ENCODE measurements at regions not wholly inside any gene's neighbourhood (a gene's known extent, or its start where the extent isn't known, plus 50 kb on each side); places are given as distances from the start of the nearest gene placed in this dataset.

DNA sequence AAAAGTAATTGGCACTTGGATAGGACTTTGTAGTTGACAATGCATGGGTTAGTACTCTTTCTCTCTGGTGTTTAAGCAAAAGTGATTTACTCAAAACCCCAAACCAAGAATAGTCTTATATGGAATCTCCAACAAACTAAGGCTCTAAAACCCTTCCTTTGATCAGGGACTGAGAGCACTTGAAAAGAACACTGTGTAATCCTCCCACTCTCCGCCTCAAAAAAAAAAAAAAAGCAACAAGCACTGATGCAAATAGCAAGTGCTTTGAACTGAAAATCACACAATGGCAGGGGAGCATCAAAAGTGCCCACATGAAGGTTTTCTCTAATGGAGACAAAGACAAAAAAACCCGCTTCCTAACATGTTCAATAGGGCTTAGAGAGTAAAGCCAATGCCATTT, 467.9 kb upstream of the AUTS2 start:
- DNase-seq = no peak

DNA sequence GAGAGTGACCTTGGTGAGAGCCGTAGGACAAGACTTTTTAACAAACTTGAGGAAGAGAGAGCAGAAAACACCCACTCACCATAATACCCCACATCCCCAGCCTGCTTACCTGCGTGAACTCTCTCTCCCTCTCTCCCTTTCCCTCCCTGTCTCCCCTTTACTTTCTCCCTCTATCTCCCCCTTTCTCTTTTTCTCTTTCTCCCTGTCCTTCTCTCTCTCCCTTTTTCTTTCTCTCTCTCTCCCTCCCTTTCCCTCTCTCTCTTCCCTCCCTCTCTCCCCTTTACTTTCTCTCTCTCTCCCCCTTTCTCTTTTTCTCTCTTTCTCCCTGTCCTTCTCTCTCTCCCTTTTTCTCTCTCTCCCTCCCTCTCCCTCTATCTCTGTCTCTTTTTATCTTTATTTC, 464.0 kb upstream of the AUTS2 start:
- no peak for DNase-seq

DNA sequence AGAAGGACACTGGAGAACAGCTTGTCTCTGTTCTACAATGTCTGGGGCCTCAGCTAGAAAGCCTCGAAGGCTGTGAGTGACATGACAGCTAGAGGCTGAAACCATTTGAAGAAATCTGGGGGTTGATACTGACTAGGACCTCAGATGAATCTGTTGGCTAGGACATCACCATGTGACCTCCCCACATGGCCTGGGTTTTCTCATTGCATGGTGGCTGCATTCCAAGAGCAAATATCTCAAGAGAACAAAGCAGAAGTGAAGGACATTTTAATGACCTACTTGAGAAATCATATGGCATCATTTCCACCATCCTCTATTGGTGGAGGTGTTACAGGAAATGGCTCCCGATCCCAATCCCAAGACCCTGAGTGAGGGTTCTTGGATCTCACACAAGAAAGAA, 450.6 kb upstream of the AUTS2 start:
- peak; percentile 7 for DNase-seq

DNA sequence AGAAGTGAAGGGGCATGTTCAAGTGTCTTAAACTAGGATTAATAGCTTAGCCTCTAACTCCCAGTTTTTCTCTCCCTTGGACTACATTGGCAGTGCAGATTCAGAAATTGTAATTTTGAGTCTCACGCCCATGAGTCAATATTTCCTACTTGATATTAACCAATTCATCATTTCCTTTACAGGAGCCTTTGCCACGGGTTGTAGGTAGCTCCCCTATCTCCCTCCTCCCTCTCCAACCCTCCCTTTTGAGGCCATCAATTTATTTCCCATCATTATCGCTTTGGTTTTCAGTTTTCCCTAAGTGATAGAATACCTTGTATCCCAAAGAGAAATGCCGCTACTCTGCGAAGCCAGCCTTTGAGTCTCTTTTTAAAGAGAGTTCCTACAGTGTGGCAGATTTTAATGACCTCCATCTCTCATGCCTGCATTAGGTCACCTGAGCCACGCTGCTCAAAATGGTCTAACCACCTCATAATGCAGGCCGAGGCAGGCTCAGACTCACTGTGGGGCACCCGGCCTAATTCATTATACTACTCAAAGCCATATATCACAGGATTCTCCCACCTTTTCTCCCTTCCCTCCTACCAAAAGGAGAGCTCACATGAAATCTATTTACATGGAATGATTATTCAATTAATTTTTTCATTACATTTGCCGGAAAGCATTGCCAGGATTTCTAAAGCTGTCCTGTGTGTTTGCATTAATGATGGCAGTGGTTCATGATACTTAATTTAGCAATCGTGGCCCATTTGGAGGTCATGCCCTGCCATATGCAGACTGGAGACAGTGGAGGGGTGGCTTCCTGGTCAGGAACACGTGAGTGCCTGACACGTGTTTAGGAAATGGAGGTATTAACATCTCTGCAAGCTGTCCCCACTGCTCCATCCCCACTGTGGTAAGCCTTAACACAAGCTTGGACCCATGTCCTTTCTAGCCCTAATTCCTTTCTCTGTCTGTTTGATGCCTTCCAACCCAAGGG, 448.2 kb upstream of the AUTS2 start:
- no peak for DNase-seq

DNA sequence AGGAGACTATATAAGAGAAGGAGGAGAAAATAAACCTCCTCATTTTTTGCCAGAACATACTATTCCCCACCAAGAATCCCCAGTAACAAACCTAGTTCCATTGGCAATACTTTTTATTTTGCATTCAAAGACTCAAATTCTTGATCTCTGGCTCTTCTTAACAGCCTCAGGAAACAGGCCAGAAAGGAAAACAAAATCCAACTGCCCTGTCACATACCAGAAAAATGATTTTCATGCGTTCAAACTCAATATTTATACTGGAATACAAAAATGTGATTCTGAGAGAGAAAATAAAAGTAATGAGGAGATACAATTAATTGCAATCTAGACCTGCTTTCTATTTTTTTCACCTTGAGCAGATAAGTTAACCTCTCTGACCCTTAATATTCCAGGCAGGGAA, 435.9 kb upstream of the AUTS2 start:
- DNase-seq = no peak

DNA sequence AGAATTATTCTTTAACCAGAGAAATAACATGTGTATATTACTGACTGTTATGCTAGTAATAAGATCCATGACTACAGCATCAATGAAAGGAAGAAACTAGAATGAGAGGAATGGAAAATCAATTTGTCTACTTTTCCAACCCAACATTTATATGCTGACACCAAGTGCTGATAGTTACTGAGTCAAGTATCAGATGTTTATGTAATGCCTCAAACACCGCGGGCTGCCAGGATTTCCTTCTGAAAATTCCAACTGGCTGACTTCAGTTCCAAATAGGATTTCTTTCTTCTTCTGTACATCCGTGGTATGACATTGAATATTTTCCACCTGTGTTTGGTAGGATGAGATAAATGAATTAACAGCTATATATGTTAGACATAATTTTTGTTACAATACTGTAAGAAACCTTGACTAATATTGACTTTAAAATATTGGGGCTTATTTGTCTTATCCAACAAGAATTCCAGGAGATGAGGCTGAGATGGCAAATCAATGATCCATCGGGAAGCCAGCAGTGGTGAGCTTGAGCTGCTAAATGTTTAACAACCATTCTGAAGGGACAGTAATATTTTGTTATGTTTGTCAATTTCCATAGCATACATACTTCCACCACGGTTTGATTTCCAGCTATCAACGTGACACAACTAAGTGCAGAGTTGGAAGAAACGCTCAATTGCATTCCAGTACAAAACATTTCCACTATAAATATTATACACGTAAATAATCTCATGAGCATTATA, 435.2 kb upstream of the AUTS2 start:
- DNase-seq = no peak

DNA sequence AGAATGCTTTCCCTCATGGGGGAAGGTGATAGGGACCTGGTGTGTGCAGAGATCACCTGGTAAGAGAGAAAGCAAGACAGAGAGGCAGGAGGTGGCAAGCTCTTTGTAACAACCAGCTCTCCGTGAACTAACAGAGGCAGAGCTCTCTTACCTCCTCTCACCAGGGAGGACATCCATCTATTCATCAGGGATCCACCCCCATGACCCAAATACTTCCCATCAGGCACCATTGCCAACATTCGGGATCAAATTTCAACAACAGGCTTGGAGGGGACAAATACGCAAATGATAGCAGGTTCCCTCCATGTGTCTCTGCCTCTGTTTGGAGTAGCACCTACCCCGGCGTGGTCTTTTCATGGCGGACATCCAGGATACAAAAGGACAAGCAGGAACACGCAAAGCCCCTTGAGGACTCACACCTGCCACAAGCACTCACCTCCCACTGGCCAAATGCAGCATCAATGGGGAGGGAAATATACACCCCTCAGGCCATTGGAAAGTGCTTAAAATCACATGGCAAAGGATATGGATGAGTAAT, 431.2 kb upstream of the AUTS2 start:
- DNase-seq = peak; percentile 92

DNA sequence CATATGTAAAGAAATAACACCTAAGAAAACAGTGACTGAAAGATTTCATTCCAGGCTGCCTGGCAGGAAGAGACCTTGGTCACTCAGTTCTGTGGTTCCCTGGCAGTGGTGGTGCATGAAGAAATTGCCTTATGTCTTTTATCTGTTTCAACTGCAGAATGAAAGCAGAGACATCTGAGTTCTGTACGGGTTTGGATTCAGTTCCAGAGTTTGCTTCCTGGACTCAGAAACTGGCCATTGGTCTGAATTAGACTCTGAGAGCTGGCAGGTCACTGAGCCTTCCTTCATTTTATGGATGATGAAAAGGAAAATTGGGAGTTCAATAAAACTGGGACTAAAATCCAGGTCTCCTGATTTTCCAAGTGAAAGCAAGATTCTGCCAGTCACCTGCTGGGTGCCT, 428.9 kb upstream of the AUTS2 start:
- no peak for DNase-seq

DNA sequence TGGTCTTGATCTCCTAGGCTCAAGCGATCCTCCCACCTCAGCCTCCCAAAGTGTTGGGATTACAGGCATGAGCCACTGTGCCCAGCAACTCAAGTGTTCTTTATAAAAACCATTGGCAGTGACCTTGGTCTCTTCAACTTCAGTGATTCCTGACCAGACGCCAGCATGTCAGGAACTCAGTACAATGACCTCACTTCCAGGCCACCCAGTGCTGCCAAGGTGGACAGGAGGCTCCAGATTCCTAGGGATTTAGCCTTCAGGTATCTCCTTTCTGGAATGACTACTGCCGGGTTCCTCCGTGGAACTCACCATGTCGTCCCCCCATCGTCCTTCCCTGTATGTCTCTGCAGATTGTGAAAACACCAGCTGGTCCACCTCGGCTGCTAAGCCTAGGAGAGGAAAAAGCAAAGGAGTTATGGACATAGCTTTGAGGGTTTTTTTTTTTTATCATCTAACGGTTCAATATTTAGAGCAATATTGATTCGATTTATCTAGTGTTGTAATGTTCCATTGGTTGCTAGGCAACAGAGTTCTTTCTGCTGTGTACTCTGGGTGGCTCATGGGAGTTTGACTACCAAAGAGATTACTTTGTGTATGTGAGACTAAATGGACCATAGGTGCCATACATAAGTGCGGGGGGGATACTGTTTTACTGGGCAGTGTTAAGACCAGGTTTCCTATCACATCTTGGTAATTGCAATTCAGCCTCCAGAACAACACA, 425.8 kb upstream of the AUTS2 start:
- DNase-seq = no peak

DNA sequence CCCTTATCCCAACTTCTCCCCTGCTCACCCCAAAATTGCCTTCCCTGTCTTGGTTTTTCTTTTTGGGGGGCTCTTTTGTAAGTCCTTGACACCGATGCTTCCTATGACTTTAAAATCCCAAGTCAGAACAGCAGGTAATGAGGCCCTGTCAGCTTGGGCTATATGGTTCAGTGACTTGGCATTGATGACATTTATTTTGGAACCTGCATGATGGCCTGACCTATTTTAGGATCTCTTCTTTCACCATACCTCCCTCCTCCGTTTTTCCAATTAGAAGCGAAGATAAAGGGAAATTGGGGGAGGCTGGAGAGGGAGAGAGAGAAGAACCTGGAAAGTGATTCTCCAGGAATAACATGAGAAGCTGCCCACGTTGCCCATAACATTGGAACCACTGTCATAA, 424.9 kb upstream of the AUTS2 start:
- peak; percentile 15 for DNase-seq

DNA sequence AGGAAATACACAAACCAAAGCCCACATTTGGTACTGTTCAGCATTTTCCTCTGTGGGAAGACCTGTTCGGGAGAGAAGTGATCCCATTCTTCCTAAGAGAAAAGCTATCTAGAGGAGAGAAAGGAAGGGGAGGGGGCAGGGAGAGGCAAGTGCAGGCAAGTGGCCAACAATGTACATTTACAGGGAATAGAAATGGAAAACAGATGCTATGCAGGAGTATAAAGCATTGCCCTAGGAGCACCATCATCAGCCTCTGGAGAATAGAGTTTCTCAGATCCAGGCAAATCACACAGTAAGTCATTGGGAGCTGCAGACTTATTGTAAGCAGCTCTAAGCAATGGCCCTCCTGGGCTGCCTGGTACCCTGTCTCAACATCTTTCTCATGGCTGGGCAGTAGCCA, 424.4 kb upstream of the AUTS2 start:
- peak; percentile 60 for DNase-seq

DNA sequence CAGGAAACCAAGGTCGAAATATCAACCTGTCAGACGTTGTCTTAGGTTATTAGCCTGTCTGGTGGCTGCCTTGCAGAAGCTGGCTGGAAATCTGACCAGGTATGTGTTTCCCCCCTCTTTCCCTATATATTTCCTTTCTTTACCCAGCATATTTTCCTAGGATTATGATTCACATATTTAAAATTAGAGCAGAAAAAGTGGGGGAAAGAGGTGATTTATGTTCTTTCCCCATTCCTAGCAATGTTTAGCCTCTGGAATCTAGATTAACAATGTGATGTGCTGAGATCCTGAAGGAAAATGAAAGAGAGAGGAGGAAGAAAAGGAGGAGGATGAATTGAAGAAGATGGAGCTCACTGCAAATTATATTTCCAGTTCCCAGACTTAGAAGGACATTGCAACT, 421.4 kb upstream of the AUTS2 start:
- no peak for DNase-seq

DNA sequence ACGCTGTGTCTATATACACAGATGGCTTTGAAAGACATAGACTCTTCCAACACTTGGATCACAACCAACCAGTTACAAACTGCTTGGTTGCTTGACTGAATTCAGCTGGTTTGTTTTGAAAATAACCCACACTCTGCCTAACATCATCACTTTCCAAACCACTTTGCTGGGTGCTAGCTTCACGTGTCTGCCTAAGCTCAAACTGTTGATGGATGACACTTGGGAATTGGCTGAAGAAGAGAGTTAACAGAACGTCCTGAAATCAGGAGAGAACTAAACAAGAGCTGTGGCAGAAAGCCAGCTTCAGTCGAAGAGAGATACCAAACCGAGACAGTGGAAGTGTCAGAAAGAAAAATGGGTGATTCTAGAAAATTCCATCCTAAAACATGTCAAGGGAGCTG, 420.8 kb upstream of the AUTS2 start:
- DNase-seq = no peak

DNA sequence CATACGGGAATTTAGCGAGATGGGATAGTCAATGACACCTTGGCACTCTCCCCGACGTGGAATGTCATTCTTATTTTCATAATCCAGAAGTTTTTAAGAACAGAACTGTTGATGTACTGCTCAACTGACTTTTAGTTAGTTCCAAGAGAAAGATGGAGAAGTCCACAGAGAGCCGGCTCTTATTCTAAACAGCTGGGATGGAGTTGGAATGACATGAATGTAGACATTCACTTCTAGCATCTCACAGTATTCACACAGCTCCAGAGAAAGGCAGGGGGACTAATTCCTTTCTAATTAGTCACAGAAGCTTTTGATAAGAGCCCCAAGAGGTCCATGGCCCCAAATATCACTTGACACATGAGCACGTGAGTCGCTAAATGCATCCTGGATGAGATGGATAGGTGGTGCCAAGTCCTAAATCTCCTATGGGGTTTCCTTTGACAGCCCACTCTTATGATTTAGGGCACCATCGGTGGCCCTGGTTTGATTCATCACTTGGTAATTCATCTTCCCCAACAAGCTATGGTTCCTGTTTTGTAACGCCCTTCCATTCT, 420.3 kb upstream of the AUTS2 start:
- DNase-seq = no peak

DNA sequence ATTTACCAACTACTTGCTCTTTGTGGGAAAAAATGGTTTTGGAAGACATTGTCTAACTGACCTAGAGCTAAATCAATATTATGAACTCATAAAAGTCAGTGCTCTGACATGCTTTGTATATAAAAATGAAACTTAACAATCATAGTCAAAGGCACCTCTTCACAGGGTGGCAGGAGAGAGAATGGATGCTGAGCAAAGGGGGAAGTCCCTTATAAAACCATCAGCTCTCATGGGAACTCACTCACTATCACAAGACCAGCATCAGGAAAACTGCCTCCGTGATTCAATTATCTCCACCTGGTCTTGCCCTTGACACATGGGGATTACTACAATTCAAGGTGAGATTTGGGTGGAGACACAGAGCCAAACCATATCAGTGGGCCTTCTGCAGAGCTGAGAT, 417.6 kb upstream of the AUTS2 start:
- no peak for DNase-seq

DNA sequence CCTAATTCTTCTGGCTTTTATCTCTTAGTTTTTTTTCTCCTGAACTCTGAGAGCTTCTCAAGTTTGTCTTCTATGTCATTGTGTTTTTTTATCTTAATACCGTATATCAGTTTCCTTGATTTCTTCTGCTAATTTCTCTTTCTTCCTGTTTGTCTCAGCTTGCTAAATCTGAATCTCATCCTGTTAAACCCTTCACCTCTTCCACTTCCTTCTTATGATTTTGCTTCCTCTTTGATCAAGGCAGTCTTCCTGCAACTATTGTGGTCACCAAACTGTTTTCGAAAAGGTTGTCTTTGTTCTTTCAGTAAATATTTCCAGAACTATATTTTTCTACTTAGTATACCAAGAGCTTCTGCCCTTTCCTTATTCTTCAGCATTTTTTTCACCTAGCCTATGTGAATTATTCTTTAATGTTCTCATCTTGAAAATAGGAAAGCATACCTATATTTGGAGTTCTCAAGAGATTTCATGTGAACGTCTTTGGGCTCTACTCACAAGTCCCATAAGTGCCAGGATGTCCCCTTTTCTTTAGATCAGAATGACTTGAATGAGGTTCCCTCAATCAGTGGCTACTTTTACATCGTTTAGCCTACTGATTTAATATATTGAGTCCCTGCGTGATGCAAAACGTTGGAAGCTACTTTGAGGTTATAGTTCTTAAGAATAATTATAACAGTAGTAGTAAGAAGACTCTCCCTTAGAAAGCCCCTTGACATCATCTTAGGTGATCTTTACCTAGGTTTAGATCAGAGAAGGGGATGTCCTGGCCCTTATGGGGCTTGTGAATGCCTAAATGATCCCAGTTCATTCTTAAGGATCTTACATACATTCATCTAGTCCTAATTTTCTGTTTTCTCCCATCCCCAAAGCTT, 415.4 kb upstream of the AUTS2 start:
- no peak for DNase-seq

DNA sequence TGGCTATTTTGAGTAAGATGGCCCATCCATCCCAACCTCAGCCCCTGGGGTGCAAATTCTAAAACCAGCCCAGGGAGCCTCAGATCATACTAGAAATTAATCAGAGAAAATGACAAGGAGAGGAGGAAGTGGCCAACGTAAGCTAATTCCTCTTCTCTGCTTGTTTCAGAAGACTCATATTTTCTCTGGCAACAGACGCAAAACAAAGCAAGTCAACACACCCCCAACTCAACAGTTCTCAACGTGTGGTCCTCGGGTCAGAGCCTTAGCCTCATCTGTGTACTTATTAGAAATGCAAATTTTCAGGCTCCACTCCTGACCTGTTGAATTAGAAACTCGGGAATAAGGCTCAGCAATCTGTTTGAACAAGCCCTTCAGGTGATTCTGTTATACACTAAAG, 413.9 kb upstream of the AUTS2 start:
- no peak for DNase-seq

DNA sequence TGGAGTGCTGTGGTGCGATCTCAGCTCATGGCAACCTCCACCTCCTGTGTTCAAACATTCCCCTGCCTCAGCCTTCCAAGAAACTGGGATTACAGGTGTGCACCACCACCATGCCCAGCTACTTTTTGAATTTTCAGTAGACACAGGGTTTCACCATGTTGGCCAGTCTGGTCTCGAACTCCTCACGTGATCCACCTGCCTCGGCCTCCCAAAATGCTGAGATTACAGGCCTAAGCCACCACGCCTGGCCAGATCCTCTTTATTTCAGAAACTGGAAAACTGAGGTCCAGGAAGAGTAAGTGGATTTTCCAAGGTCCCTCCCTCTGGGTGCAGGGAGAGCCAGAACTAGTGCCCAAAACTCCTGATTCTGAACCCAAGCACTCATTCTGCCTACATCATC, 413.1 kb upstream of the AUTS2 start:
- DNase-seq = no peak

DNA sequence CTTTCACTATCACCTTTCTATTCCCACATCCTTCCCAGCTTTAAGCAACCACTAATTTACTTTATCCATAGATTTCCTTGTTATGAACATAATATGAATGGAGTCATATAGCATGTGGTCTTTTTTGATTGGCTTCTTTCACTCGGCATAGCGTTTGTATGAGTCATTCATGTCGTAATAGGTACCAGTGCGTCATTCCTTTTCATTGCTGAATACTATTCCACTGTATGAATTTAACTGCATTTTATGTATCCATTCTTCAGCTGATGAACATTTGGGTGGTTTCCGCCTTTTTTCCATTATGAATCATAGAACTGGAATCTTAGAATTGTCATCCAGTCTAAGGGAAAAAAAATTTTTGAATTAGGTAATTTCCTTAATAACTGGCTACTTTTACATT, 411.3 kb upstream of the AUTS2 start:
- DNase-seq = no peak

DNA sequence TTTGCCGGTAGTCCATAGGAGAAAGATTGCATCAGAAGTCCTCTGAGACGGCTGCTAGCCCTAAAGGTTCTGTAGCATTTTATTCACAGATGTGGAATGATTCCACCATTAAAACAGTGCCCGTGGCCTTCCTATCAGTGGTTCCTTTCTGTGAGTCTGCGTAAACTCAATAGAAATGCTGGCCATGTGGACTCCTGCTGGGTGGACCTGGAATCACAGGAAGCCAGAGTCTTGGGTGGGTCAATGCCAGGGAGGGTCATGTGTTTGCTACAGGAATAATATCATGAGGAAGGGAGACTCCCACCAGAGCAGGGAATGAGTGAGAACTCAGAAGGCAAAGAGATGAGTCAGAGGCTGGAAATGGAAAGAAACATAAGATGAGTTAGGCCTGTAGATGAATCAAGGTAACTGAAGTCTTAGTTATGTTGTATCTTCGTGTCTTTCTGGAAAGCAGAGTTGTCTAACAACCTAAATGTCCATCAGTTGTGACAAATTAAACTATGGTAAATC, 410.4 kb upstream of the AUTS2 start:
- no peak for DNase-seq

DNA sequence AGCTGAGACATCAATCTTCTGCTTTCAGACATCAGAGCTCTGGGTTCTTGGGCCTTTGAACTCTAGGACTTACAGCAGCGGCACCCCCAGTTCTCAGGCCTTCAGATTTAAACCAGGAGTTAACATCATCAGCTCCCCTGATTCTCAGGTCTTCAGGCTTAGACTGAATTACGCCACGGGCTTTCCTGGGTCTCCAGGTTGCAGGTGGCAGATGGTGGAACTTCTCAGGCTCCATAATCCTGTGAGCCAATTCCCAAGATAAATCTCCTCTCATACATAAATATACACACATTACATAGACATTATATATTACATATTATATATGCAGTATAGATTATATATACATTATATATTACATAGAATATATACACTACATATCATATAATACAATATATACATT, 408.9 kb upstream of the AUTS2 start:
- DNase-seq = peak; percentile 49

DNA sequence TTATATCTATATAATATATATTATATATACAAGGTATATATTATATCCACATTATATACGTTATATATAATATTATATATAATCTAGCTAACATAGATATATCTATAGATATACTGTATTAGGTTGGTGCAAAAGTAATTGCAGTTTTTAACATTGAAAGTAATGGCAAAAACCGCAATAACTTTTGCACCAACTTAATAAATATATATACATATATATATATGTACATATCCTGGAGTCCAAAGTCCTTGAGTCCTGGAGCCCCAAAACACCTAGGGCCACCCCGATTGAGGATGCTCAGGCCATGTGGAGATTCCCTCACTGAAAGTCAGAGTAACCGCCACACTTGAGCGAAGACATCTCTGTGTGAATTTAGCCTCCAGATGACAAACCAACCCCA, 408.2 kb upstream of the AUTS2 start:
- no peak for DNase-seq
